Activated CD4-positive, alpha-beta memory T cell treated with anti-CD3 and anti-CD28 coated beads for 36 hours (primary cell): ENCODE measurements at regions not wholly inside any gene's neighbourhood (a gene's known extent, or its start where the extent isn't known, plus 50 kb on each side); places are given as distances from the start of the nearest gene placed in this dataset.
A peak's percentile ranks its signal among the peaks of the same experiment; 100 is the strongest.
"Not testable (repeated sequence)": the region's sequence is repeated elsewhere in the genome, so short reads cannot be mapped to it uniquely, and the experiment has no call there.

Experiments used
- CTCF ChIA-PET: fragments of 350-600 bp; sonication (Branson Sonifier 250); formaldehyde crosslinking; loops from one replicate; lab custom pipeline; 2021; ENCODE audit warnings: antibody characterized with exemption, inconsistent platforms; lab: Charles Lee
- POLR2A ChIA-PET: fragments of 350-600 bp; sonication (Branson Sonifier 250); formaldehyde crosslinking; loops from one replicate; lab custom pipeline; 2021; ENCODE audit warnings: antibody characterized with exemption; lab: Charles Lee
- DNase-seq: peaks from one replicate; pipeline ENCODE4 v3.0.0-alpha.2; 2020
- H3K27ac Mint-ChIP-seq: one replicate; pipeline ENCODE4 v1.8.0; 2021; ENCODE audit warnings: mixed read lengths
- H3K27me3 Mint-ChIP-seq: one replicate; pipeline ENCODE4 v1.8.0; 2021; ENCODE audit warnings: mixed read lengths
- H3K36me3 Mint-ChIP-seq: one replicate; pipeline ENCODE4 v1.8.0; 2021; ENCODE audit warnings: mixed read lengths
- H3K4me1 Mint-ChIP-seq: one replicate; pipeline ENCODE4 v1.8.0; 2021; ENCODE audit warnings: low read depth, mixed read lengths
- H3K4me3 Mint-ChIP-seq: one replicate; pipeline ENCODE4 v1.8.0; 2021; ENCODE audit warnings: mild to moderate bottlenecking, mixed read lengths
- H3K9me3 Mint-ChIP-seq: one replicate; pipeline ENCODE4 v1.8.0; 2021; ENCODE audit warnings: mixed read lengths
- intact Hi-C: fragments of 100-400 bp; cut with micrococcal nuclease; formaldehyde crosslinking; loops from one replicate; pipeline ENCODE4 v1.15.1; 2023

DNA sequence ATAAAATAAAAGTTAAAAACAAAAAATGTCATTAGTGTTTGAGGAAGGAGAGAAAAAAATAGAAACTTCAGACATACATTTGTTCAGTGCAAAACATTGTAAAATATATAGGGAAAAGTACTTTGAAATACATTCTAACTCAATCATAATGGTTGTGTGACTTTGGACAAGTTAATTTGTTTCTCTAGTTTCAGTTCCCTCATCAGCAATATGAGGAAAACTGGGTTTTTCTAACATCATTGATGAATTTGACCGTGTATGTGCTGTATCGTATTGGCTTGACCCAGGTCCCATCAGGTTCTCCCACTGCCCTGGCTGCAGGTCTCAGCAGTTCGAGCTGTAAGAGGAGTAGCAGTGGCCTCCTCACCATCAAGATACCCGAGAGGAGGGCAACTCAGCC lies 173.9 kb upstream of the ATF7IP start:
- Mint-ChIP-seq H3K27ac (no peak overlapping the region), H3K4me1 (no peaks in the 10 kb centered on the region), H3K4me3 (no peak overlapping the region), H3K9me3 (no peaks in the 10 kb centered on the region), H3K36me3 (no peaks in the 10 kb centered on the region), H3K27me3 (peaks cover 5% of the 10 kb centered on the region)
- DNase-seq = no peak
- POLR2A ChIA-PET = no interaction called here
- intact Hi-C loops = no loop called here
- CTCF ChIA-PET = no interaction called here

DNA sequence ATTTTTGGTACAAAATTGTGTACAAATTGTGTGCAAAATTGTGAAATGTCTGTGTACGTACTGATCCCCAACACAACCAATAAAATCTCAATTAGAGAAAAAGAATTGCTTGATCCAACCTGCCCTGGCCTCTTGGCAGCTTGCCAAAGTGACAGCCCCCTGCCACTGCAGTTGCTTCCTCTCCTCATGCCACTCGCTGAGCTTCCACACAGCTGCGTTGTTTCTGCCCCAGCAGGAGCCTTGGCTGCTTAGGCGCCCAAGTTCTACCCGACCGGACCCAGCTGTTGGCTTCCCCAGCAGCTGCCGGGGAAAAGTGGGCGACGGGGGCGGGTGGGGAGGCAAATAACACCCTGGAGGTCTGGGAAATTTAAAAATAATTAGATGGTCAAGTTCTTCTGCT lies 171.8 kb upstream of the ATF7IP start:
- no peaks in the 10 kb centered on the region for H3K36me3 Mint-ChIP-seq
- H3K4me1 Mint-ChIP-seq = no peaks in the 10 kb centered on the region
- H3K27me3 Mint-ChIP-seq = no peaks in the 10 kb centered on the region
- H3K27ac Mint-ChIP-seq = no peak overlapping the region
- intact Hi-C loops = no loop called here
- ChIA-PET POLR2A (no interaction called here), CTCF (no interaction called here)
- H3K4me3 Mint-ChIP-seq = no peak overlapping the region
- H3K9me3 Mint-ChIP-seq = no peaks in the 10 kb centered on the region
- DNase-seq = no peak

DNA sequence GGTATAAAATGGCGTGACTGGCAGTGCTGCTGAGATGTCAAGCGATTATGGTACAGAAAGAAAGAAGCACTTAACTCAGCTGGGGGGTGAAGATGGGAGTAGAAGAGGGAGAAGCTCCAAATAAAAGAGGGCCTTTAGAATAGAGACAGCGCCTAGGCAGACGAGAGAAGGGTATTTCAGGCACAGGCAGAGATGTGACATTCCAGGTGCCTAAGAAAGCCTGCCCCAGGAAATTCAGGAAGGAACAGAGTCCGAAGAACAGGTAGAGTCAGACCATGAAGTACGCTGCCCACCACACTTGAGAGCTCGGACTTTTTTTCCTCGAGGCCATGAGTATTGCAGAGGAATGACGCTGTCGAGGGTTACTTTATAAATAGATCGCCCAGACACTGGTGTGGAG lies 170.9 kb upstream of the ATF7IP start:
- H3K27me3 Mint-ChIP-seq = no peaks in the 10 kb centered on the region
- intact Hi-C loops = no loop called here
- H3K4me3 Mint-ChIP-seq = no peak overlapping the region
- no peaks in the 10 kb centered on the region for H3K36me3 Mint-ChIP-seq
- no peak for DNase-seq
- ChIA-PET CTCF (no interaction called here), POLR2A (no interaction called here)
- H3K27ac Mint-ChIP-seq = no peak overlapping the region
- no peaks in the 10 kb centered on the region for H3K4me1 Mint-ChIP-seq
- H3K9me3 Mint-ChIP-seq = no peaks in the 10 kb centered on the region

DNA sequence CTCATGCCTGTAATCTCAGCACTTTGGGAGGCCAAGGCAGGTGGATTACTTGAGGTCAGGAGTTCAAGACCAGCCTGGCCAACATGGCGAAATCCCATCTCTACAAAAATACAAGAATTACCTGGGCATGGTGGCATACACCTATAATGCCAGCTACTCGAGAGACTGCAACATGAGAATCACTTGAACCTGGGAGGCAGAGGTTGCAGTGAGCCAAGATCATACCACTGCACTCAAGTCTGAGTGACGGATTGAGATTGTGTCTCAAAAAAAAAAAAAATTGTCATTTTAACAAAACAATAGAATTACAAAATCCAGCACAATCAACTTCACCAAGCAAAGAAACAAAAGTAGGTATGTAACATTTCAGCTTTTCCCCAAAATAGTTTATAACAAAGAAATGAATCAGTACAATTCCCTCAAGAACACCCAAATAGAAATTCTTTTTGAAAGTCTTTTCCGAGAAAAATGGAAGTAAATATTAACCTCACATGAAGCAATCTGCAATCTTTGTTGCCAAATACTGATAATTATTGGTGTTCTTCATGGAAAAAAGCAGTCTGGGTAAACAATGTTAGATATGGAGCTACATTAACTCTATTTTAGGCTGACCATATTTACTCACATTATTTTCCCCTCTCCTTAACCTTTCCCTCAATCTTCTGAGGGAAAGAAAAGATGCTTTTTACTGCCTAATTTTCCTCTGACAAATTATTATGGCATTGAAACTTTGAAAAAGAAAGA lies 165.9 kb upstream of the ATF7IP start:
- H3K9me3 Mint-ChIP-seq = peaks cover 4% of the 10 kb centered on the region
- CTCF ChIA-PET = interaction anchor here (1.2 kb wide), 1 partner anchor 14 kb away, joined by 3 read pairs; no protein-coding TSS in a partner anchor
- H3K4me1 Mint-ChIP-seq = no peaks in the 10 kb centered on the region

DNA sequence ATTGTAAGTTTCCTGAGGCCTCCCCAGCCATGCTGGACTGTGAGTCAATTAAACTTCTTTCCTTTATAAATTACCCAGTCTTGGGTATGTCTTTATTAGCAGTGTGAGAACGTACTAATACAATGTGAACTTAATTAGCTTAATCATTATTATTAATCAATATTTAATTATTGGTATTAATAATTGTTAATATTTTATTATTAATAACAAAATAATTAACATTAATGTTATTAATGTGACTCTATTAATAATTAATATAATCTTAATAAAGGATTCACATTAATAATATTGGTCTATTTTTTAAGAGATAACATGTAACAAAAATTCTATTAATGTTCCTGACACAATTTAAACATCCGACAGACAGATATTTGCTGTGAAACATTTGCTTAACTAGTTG lies 164.9 kb upstream of the ATF7IP start:
- ChIA-PET CTCF (no interaction called here), POLR2A (no interaction called here)
- Mint-ChIP-seq H3K27ac (no peak overlapping the region), H3K9me3 (peaks cover 4% of the 10 kb centered on the region), H3K4me3 (no peak overlapping the region), H3K4me1 (no peaks in the 10 kb centered on the region), H3K36me3 (no peaks in the 10 kb centered on the region), H3K27me3 (peaks cover 1% of the 10 kb centered on the region)
- intact Hi-C loops = no loop called here
- DNase-seq = no peak

More for the DNA sequence above, 165.9 kb upstream of the ATF7IP start:
- Mint-ChIP-seq H3K4me3 (no peak overlapping the region), H3K27ac (no peak overlapping the region), H3K36me3 (no peaks in the 10 kb centered on the region), H3K27me3 (peaks cover 1% of the 10 kb centered on the region)
- POLR2A ChIA-PET = no interaction called here
- DNase-seq = no peak
- intact Hi-C loops = no loop called here

DNA sequence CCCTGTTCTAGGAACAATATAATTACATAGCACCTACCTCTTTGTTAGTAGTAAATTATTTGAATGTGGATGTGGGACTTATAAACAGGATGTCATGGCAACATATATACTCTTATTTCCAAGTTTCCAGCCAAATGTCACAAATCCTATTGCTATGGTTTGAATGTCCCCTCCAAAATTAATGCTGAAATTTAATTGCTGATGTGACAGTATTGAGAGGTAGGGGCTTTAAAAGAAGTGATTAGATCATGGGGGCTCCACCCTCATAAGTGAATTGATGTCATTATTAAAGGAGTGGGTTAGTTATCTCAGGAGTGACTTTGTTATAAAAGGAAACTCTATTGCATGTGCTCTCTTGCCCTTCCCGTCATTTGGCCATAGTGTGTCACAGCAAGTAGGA lies 164.2 kb upstream of the ATF7IP start:
- H3K36me3 Mint-ChIP-seq = no peaks in the 10 kb centered on the region
- H3K9me3 Mint-ChIP-seq = peaks cover 5% of the 10 kb centered on the region
- H3K27me3 Mint-ChIP-seq = peaks cover 1% of the 10 kb centered on the region
- intact Hi-C loops = no loop called here
- H3K4me1 Mint-ChIP-seq = no peaks in the 10 kb centered on the region
- CTCF ChIA-PET = no interaction called here
- POLR2A ChIA-PET = no interaction called here
- no peak overlapping the region for H3K4me3 Mint-ChIP-seq
- no peak for DNase-seq
- H3K27ac Mint-ChIP-seq = no peak overlapping the region

DNA sequence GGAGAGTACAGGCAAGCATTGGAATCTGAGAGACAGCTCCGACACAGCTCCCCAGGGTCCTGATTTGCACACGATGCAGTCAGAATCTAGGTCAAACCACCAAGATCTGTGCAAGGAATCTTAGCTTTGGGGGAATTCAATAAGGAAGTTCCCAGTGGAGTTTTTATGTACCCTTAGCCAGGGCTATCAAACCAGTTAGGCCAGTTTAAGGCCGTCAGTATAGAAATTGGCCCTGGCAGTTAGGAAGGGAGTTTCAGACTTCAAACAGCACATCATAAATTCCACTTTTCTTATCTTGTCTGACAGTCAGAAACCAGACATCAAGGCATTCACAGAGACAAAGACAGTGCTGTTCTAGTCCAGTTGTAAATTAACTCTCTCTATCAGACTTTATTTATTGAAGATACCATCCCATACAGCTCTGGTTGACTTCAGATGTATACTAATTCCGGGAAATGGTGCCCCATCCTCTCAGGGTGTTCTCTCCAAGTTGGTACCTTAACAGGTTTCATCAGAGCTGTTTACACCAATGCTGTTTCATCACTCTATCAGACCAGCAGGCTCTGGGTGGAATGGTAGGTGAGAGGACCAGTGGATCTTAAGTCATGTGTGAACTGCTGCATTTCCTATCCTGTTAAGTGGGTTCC lies 157.5 kb upstream of the ATF7IP start:
- no peak overlapping the region for H3K4me3 Mint-ChIP-seq
- no peaks in the 10 kb centered on the region for H3K4me1 Mint-ChIP-seq
- no peaks in the 10 kb centered on the region for H3K36me3 Mint-ChIP-seq
- intact Hi-C loops = no loop called here
- no peak overlapping the region for H3K27ac Mint-ChIP-seq
- H3K27me3 Mint-ChIP-seq = no peaks in the 10 kb centered on the region
- DNase-seq = no peak
- POLR2A ChIA-PET = no interaction called here
- CTCF ChIA-PET = no interaction called here
- peaks cover 2% of the 10 kb centered on the region for H3K9me3 Mint-ChIP-seq

DNA sequence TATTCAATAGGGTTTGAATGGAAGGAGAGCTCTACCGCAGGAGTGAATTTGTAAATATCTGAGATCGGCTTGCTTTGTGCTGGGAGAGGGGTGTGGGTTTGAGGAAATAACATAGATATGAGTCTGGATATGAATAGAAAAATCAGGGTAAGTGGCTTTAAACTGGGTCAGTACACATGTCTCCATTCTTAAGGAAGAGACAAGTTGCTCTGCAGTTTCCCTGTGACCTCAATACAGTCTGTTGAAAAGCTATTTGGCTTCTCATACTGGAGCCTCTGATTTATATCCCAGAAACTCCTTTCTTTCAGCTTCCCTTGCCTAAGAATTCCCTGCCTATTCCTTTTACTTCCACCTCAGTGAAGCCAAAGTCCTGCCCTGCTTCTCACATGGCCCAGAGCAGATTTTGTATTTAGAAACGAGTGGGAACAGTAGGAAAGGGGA lies 153.5 kb upstream of the ATF7IP start:
- intact Hi-C loops = no loop called here
- CTCF ChIA-PET = no interaction called here
- no peaks in the 10 kb centered on the region for H3K27me3 Mint-ChIP-seq
- DNase-seq = no peak
- no peaks in the 10 kb centered on the region for H3K9me3 Mint-ChIP-seq
- H3K4me3 Mint-ChIP-seq = no peak overlapping the region
- no peak overlapping the region for H3K27ac Mint-ChIP-seq
- H3K36me3 Mint-ChIP-seq = no peaks in the 10 kb centered on the region
- POLR2A ChIA-PET = no interaction called here
- H3K4me1 Mint-ChIP-seq = peaks cover 8% of the 10 kb centered on the region

DNA sequence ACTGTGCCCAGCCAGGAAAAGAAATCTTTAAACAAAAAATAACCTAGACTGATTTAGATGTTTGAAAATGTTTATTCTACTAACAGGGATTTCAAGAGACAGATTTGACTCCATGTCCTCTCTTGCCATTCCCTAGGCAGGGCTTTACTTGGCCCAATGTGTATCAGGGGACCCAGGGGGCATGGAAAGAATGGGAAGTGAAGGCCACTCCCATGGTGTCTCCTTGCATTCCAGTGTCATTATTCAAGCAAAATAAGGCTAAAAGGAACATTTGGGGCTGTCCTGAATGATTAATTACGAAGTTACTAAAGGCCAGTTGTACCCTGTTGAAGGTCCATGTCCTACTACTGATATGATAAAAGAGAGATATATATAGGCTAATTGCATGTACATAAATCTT lies 151.9 kb upstream of the ATF7IP start:
- intact Hi-C loops = no loop called here
- POLR2A ChIA-PET = no interaction called here
- Mint-ChIP-seq H3K4me3 (no peak overlapping the region), H3K27me3 (no peaks in the 10 kb centered on the region), H3K9me3 (peaks cover 2% of the 10 kb centered on the region), H3K36me3 (peaks cover under 1% of the 10 kb centered on the region), H3K27ac (no peak overlapping the region), H3K4me1 (peaks cover 13% of the 10 kb centered on the region)
- CTCF ChIA-PET = interaction anchor here (1.2 kb wide), 1 partner anchor 24 kb away, joined by 3 read pairs; no protein-coding TSS in a partner anchor
- DNase-seq = no peak

DNA sequence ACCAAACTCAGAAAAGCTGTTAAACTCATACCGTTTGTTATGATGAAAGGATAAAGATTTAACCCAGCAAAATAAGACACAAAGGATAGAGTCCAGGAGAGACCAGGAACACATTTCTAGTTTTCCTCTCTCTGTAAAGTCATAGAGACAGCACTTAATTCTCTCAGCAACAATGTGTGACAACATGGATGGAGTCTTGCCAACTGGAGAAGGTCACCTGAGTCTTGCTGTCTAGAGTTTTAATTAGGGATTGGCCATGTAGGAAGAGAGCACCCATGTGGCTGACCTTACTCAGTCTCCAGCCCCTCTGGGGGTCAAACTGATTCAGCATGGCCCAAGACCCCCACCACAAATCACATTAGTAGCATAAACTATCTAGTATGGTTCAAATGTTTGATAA lies 151.0 kb upstream of the ATF7IP start:
- no peaks in the 10 kb centered on the region for H3K27me3 Mint-ChIP-seq
- H3K27ac Mint-ChIP-seq = no peak overlapping the region
- H3K4me1 Mint-ChIP-seq = peaks cover 18% of the 10 kb centered on the region
- intact Hi-C loops = no loop called here
- CTCF ChIA-PET = interaction anchor here (1.2 to 2.0 kb wide), 2 partner anchors 23 to 29 kb away, joined by 3 to 8 read pairs; no protein-coding TSS in a partner anchor
- POLR2A ChIA-PET = no interaction called here
- peaks cover 6% of the 10 kb centered on the region for H3K9me3 Mint-ChIP-seq
- DNase-seq = no peak
- H3K36me3 Mint-ChIP-seq = peaks cover 3% of the 10 kb centered on the region
- no peak overlapping the region for H3K4me3 Mint-ChIP-seq

DNA sequence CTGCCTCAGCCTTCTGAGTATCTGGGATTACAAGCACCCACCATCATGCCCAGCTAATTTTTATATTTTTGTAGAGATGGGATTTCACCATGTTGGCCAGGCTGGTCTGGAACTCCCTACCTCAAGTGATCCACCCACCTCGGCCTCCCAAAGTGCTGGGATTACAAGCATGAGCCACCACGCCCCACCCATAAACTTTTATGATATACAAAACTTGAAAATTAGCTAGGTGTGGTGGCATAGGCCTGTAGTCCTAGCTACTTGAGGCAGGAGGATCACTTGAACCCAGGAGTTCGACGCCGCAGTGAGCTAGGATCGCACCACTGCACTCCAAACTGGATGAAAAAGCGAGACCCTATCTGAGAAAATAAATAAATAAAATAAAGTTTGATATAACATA lies 149.5 kb upstream of the ATF7IP start:
- H3K36me3 Mint-ChIP-seq, intact Hi-C loops, H3K27me3 Mint-ChIP-seq, POLR2A ChIA-PET, H3K27ac Mint-ChIP-seq, H3K4me3 Mint-ChIP-seq, DNase-seq: not testable (repeated sequence)
- CTCF ChIA-PET = interaction anchor here (2.0 kb wide), 1 partner anchor 30 kb away, joined by 8 read pairs; no protein-coding TSS in a partner anchor
- H3K4me1 Mint-ChIP-seq = peaks cover 29% of the 10 kb centered on the region
- H3K9me3 Mint-ChIP-seq = peaks cover 17% of the 10 kb centered on the region

DNA sequence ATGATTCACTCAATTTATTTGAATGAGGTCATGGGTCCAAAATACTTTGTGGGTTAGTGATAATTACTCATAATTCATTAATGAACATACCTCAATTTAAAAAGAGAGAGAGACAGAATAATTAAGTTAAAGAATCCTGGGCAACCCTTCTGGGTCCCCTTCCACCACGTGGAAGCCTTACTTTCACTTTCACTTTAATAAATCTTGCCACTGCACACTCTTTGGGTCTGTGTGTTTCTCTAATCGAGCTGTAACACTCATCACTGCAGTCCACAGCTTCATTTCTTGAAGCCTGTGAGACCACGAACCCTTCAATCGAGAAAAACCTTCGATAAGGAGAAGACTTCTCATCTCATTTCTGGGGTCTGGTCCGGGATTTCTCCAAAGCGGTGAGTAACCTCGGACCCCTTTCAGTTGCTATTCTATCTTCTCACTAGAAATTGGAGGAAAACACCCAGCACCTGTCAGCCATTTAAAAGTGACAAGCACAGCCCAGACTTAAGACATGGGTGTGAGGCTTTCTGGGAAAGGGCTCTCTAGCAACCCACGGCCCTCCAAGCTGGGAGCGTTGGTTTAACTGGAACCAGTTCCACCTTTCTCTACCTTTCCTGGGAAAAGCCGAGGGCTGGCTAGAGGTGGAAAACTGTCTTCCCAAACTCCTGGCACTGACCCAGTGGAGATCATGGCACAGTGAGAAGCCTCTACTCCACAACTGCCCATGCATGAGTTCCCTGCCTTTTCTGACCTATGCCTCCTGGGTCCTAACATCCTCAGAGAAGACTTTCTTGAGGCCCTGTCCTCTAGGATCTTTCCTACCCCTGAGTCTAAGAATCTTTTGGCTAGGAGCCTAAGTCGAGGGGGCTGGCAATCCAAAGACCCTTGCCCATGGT lies 148.8 kb upstream of the ATF7IP start:
- Mint-ChIP-seq H3K4me3 (peak overlapping the region; percentile 44), H3K27me3 (no peaks in the 10 kb centered on the region), H3K36me3 (peaks cover 12% of the 10 kb centered on the region), H3K4me1 (peaks cover 35% of the 10 kb centered on the region), H3K27ac (peak overlapping the region; percentile 42), H3K9me3 (peaks cover 23% of the 10 kb centered on the region)
- CTCF ChIA-PET = interaction anchor here (2.0 kb wide), 1 partner anchor 31 kb away, joined by 8 read pairs; no protein-coding TSS in a partner anchor
- no peak for DNase-seq
- POLR2A ChIA-PET = no interaction called here
- intact Hi-C loops = no loop called here
